AG09309 (cell line): ENCODE measurements at regions not wholly inside any gene's neighbourhood (a gene's known extent, or its start where the extent isn't known, plus 50 kb on each side); places are given as distances from the start of the nearest gene placed in this dataset.

Experiments
- DNase-seq: peaks from one replicate; pipeline ENCODE4 v3.0.0-alpha.2; 2010; ENCODE audit warnings: low read depth
- H3K4me3 ChIP-seq: 2 replicates; pipeline ENCODE4 v1.5.1; 2011; ENCODE audit warnings: mild to moderate bottlenecking, low read depth, low read length, moderate library complexity; ENCODE audit not compliant: control insufficient read depth
- CTCF ChIP-seq: IDR thresholded peaks from 2 replicates; pipeline ENCODE4 v1.5.1; 2011; ENCODE audit warnings: mild to moderate bottlenecking, low read depth, low read length, inconsistent platforms; ENCODE audit not compliant: insufficient read depth, control insufficient read depth; ENCODE audit errors: missing control alignments

DNA sequence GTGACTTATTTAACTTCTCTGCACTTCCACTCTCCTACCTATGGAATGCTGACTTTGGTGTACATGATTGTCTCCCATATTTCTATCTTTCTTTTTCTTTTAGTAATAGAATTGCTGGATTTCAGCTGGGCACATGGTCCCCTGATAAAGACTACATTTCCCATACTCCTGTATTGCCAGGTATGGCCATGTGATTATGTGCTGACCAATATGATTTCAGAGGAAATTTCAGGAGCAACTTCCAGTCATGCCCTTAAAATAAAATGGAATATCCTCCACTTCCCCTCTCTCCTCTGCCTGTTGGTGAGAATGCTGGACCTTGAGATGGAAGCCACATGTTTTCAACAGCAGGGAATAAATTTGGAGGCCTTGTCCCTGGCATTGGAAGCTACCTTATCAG lies 130.7 kb upstream of the IGSF21 start:
- no peak for TF ChIP-seq CTCF

DNA sequence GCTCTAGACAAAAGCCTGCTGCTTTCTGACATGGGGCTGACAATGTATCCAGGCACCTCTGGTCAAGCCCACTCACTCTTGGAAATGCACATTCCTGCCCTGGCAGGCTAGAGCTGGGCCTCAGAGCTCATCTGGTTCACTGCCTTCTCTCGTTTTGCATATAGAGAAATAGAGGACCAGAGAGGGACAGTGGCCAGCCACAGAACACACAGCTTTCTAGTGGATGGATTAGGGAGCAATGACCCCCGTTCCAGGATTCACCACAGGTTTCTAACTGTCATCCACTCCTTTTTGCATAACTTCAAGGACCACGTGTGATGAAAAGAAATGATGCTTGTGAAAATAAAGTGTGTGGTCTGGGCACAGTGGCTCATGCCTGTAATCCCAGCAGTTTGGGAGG lies 129.6 kb upstream of the IGSF21 start:
- no peak overlapping the region for H3K4me3 ChIP-seq
- no peak for DNase-seq
- no peak for TF ChIP-seq CTCF

More for the DNA sequence above, 130.7 kb upstream of the IGSF21 start:
- no peak overlapping the region for H3K4me3 ChIP-seq
- DNase-seq = no peak

DNA sequence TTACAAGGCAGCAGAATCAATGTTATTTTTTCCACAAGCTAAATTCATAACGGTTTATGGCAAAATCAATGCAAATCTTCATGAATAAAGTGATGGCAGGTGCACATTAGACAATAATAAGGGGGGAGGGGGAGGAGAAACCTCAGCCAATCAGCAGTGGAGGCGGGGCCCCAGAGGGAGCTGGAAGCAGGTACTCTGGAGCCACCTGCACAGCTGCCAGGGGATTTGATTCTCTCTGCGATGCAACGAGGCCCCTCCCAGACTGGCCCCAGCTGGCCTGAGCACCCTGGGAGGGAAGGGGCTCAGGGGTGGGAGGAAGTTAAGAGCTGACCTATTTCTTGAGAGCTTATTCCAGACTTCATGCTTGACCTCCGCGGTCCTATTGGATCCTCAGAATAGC lies 127.8 kb upstream of the IGSF21 start:
- no peak overlapping the region for H3K4me3 ChIP-seq
- no peak for TF ChIP-seq CTCF
- DNase-seq = no peak

DNA sequence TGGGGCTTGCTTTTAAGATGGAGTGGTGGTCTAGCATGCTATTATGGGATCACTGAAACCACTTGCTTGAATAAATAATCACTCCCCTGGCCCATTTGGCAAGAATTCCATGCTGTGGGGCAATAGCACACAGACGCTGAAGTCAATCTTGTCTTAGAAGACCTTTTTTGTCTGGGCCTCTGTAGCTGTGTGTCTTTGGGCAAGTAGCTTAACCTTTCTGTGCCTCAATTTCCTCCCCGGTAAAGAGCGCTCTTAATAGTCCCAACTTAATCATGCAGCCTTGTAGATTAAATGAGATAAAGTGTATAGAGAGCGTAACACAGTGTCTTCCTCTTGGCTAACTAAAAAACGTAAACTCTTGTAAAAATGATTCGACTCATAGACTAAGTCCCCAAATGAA lies 125.4 kb upstream of the IGSF21 start:
- TF ChIP-seq CTCF = no peak
- H3K4me3 ChIP-seq = no peak overlapping the region
- no peak for DNase-seq

DNA sequence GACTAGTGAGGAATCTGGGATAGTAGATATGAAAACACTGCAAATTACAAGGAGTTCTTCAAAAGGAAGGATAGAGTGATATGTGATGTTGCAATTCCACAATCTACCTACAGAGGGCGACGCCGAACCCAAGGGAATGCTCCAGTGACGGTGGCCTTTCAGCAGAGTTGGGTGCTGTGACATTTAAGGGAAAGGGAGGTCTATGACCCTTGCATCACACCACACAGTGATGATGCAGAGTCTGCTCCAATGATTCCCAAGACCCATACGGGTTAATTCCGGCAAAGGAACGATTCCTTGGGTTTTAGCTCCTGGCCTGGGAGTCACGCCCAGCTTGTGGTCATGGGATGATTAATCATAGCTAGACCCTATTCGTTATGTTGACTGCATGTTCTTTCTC lies 123.0 kb upstream of the IGSF21 start:
- TF ChIP-seq CTCF = peak; percentile 47
- no peak overlapping the region for H3K4me3 ChIP-seq
- DNase-seq = no peak

DNA sequence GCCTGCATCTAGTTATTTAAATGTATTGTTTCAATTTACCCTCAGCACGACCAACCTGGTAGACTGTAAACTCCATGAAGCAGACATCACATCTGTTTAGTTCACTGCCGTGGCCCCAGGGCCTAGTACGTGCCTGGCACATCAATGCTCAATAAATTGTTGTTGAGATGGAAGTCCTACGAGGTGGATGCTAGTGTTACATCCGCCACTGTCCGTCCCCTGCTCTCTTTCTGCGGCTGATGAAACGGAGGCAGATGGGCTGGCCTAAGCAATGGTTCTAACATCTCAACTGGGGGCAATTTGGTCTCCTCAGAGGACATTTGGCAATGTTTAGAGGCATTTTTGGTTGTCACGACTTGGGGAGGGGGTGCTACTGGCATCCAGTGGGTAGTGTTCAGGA lies 121.4 kb upstream of the IGSF21 start:
- no peak for DNase-seq
- no peak overlapping the region for H3K4me3 ChIP-seq
- no peak for TF ChIP-seq CTCF

DNA sequence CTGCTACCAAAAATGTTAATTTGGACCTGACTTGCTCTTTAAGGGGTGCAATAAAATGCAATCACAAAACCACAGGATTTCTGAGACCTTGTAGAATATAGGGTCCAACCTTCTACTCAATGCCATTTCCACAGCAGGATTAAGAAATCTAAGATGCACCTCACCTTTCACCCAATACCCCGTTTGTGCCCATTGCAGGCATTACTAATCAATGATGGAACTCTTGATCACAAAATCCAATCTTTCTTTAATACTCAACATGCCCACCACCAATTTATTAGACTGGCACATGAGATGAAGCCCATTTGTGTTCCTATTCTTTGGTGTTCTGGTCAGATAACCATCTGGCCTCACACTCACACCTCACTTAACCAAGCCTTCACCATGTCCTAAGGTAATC lies 117.2 kb upstream of the IGSF21 start:
- H3K4me3 ChIP-seq = no peak overlapping the region
- no peak for DNase-seq
- no peak for TF ChIP-seq CTCF
